Ovary (tissue), 3 donors: ENCODE measurements at regions not wholly inside any gene's neighbourhood (a gene's known extent, or its start where the extent isn't known, plus 50 kb on each side); places are given as distances from the start of the nearest gene placed in this dataset.

Source experiments
- POLR2A ChIP-seq: fragments of 450-650 bp; IDR thresholded peaks from one replicate; pipeline ENCODE4 v1.6.1; 2017; ENCODE audit warnings: antibody characterized with exemption, mild to moderate bottlenecking, moderate library complexity
- TF ChIP-seq, protein P1 (sequence below), 3 donors: fragments of 450-650 bp in 2 of 3; fragments of 200-600 bp in 1 of 3; IDR thresholded peaks; one replicate each; pipeline versions ENCODE4 v1.5.1 to v1.8.0; 2016 to 2022; ENCODE audit warnings: antibody characterized with exemption in 3 of 3, mild to moderate bottlenecking in 1 of 3
- donor health status: DM: no; HTN: no; CAD: no.

DNA sequence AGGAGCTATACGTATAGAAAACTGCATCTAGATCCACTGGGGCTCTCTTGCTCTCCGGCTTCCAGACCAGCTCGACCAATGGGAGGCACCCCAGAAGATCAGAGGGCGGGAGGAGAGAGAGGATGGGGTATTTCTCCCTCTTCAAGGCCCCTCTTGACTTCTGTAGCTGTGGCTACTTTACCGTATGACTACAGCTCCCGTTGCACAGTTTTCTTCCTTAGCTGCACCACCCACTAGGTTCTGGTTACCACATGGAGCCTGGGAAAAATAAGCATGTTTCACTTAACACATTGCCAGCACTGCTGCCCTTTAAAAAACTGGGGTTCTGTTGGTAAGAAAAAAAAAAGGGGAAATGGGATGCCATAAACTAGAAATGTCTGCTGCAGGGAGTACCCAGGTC lies 214.4 kb downstream of the TBX5 start:
- TF ChIP-seq, protein P1, sequence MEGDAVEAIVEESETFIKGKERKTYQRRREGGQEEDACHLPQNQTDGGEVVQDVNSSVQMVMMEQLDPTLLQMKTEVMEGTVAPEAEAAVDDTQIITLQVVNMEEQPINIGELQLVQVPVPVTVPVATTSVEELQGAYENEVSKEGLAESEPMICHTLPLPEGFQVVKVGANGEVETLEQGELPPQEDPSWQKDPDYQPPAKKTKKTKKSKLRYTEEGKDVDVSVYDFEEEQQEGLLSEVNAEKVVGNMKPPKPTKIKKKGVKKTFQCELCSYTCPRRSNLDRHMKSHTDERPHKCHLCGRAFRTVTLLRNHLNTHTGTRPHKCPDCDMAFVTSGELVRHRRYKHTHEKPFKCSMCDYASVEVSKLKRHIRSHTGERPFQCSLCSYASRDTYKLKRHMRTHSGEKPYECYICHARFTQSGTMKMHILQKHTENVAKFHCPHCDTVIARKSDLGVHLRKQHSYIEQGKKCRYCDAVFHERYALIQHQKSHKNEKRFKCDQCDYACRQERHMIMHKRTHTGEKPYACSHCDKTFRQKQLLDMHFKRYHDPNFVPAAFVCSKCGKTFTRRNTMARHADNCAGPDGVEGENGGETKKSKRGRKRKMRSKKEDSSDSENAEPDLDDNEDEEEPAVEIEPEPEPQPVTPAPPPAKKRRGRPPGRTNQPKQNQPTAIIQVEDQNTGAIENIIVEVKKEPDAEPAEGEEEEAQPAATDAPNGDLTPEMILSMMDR (IDR thresholded peaks at IDR 0.05): no peak
- no peak for TF ChIP-seq POLR2A
